OCI-LY3 (cell line): ENCODE measurements at regions not wholly inside any gene's neighbourhood (a gene's known extent, or its start where the extent isn't known, plus 50 kb on each side); places are given as distances from the start of the nearest gene placed in this dataset.

ENCODE experiments used
- H2AFZ ChIP-seq: fragments of 200-600, 300-600 bp; shearing (Covaris generic); 2 replicates; pipeline ENCODE4 v1.6.0; 2014; ENCODE audit warnings: antibody characterized with exemption, low read depth, low read length
- H3K27ac ChIP-seq: fragments of 200-600, 300-600 bp; sonication (generic); 2 replicates; pipeline ENCODE4 v1.5.1; 2014; ENCODE audit warnings: mild to moderate bottlenecking, low read length, moderate library complexity, mixed read lengths
- H3K27me3 ChIP-seq: fragments of 200-600, 300-600 bp; sonication (generic); 2 replicates; pipeline ENCODE4 v1.6.1; 2014; ENCODE audit warnings: low read depth, low read length, mixed read lengths
- H3K36me3 ChIP-seq: fragments of 200-600, 300-600 bp; sonication (generic); replicated peaks from 2 replicates; pipeline ENCODE3; 2014; ENCODE audit warnings: low read depth, low read length, mixed read lengths
- H3K4me1 ChIP-seq: fragments of 300-600, 200-600 bp; sonication (generic); 2 replicates; pipeline ENCODE4 v1.6.1; 2014; ENCODE audit warnings: low read length, mixed read lengths
- H3K4me2 ChIP-seq: fragments of 200-600, 300-600 bp; sonication (generic); 2 replicates; pipeline ENCODE4 v1.6.1; 2014; ENCODE audit warnings: low read length, mixed read lengths
- H3K4me3 ChIP-seq: fragments of 300-600, 200-600 bp; sonication (generic); 2 replicates; pipeline ENCODE4 v1.5.1; 2014; ENCODE audit warnings: antibody characterized with exemption, mild to moderate bottlenecking, low read length, moderate library complexity
- H3K79me2 ChIP-seq: fragments of 300-600, 200-600 bp; shearing (Covaris generic); 2 replicates; pipeline ENCODE4 v1.6.1; 2014; ENCODE audit warnings: mild to moderate bottlenecking, low read length, mixed read lengths
- H3K9ac ChIP-seq: fragments of 300-600, 200-600 bp; shearing (Covaris generic); 2 replicates; pipeline ENCODE4 v1.6.0; 2014; ENCODE audit warnings: mild to moderate bottlenecking, low read length, moderate library complexity
- H3K9me3 ChIP-seq: fragments of 200-600, 300-600 bp; shearing (Covaris generic); 2 replicates; pipeline ENCODE4 v1.6.1; 2014; ENCODE audit warnings: low read length, mixed read lengths; ENCODE audit not compliant: insufficient read depth
- H4K20me1 ChIP-seq: fragments of 200-600, 300-600 bp; sonication (generic); 2 replicates; pipeline ENCODE4 v1.6.1; 2016; ENCODE audit warnings: low read length, mixed read lengths; ENCODE audit not compliant: insufficient read depth
- CTCF ChIP-seq: fragments of 200-600, 300-600 bp; sonication (generic); IDR thresholded peaks from 2 replicates; pipeline ENCODE4 v1.5.1; 2014; ENCODE audit warnings: antibody characterized with exemption, low read length, low read depth
- EZH2phosphoT487 ChIP-seq: fragments of 200-600 bp; shearing (Covaris generic); IDR thresholded peaks from 2 replicates; pipeline ENCODE4 v1.6.1; 2018; ENCODE audit warnings: antibody characterized with exemption, mixed run types, low read depth

GRCh38 chr22:47533961-47534803, 771.7 kb downstream of the TBC1D22A start:
- H3K9ac ChIP-seq, result no peak overlapping the region
- no peaks in the 10 kb centered on the region for H4K20me1 ChIP-seq
- H3K79me2 ChIP-seq, result no peaks in the 10 kb centered on the region
- peaks cover 3% of the 10 kb centered on the region; the same call in 1 of the 2 replicates for H3K9me3 ChIP-seq
- no peak overlapping the region for H3K4me2 ChIP-seq
- no peaks in the 10 kb centered on the region for H3K36me3 ChIP-seq
- H3K4me3 ChIP-seq, result no peak overlapping the region
- TF ChIP-seq EZH2phosphoT487, result no peak
- TF ChIP-seq CTCF, result no peak
- no peak overlapping the region for H2AFZ ChIP-seq
- H3K4me1 ChIP-seq, result no peaks in the 10 kb centered on the region
- no peak overlapping the region for H3K27ac ChIP-seq
- H3K27me3 ChIP-seq, result no peaks in the 10 kb centered on the region

- Histone ChIP-seq H3K4me1 (no peaks in the 10 kb centered on the region), H3K27me3 (no peaks in the 10 kb centered on the region), H2AFZ (no peak overlapping the region), H3K9ac (no peak overlapping the region), H3K9me3 (no peaks in the 10 kb centered on the region), H4K20me1 (no peaks in the 10 kb centered on the region), H3K36me3 (no peaks in the 10 kb centered on the region), H3K4me2 (no peak overlapping the region), H3K79me2 (no peaks in the 10 kb centered on the region), H3K4me3 (no peak overlapping the region), H3K27ac (no peak overlapping the region)
- no peak for TF ChIP-seq CTCF
- TF ChIP-seq EZH2phosphoT487, result no peak
Observed at GRCh38 chr22:47517062-47517461, 754.6 kb downstream of the TBC1D22A start.

GRCh38 chr22:47515384-47516125, 753.1 kb downstream of the TBC1D22A start:
- no peak overlapping the region for H3K4me3 ChIP-seq
- no peaks in the 10 kb centered on the region for H3K36me3 ChIP-seq
- no peaks in the 10 kb centered on the region for H3K79me2 ChIP-seq
- TF ChIP-seq EZH2phosphoT487, result no peak
- peak; percentile 30 for TF ChIP-seq CTCF
- no peaks in the 10 kb centered on the region for H4K20me1 ChIP-seq
- H2AFZ ChIP-seq, result no peak overlapping the region
- H3K27ac ChIP-seq, result no peak overlapping the region
- no peaks in the 10 kb centered on the region for H3K27me3 ChIP-seq
- no peaks in the 10 kb centered on the region for H3K4me1 ChIP-seq
- H3K9ac ChIP-seq, result no peak overlapping the region
- H3K4me2 ChIP-seq, result no peak overlapping the region
- H3K9me3 ChIP-seq, result no peaks in the 10 kb centered on the region

- H4K20me1 ChIP-seq, result no peaks in the 10 kb centered on the region
- no peaks in the 10 kb centered on the region for H3K27me3 ChIP-seq
- no peak overlapping the region for H3K27ac ChIP-seq
- no peaks in the 10 kb centered on the region for H3K79me2 ChIP-seq
- no peaks in the 10 kb centered on the region for H3K9me3 ChIP-seq
- H3K4me2 ChIP-seq, result no peak overlapping the region
- no peaks in the 10 kb centered on the region for H3K4me1 ChIP-seq
- H2AFZ ChIP-seq, result no peak overlapping the region
- TF ChIP-seq EZH2phosphoT487, result no peak
- TF ChIP-seq CTCF, result no peak
- H3K4me3 ChIP-seq, result no peak overlapping the region
- no peaks in the 10 kb centered on the region for H3K36me3 ChIP-seq
- H3K9ac ChIP-seq, result no peak overlapping the region
Observed at GRCh38 chr22:47512617-47513016, 750.2 kb downstream of the TBC1D22A start.
